Stimulated activated CD4-positive, alpha-beta T cell treated with anti-CD3 and anti-CD28 coated beads, Interleukin-2, amount 100 ng/mL, for 48 hours (primary cell): ENCODE measurements at regions not wholly inside any gene's neighbourhood (a gene's known extent, or its start where the extent isn't known, plus 50 kb on each side); places are given as distances from the start of the nearest gene placed in this dataset.
"Not testable (repeated sequence)": the region's sequence is repeated elsewhere in the genome, so short reads cannot be mapped to it uniquely, and the experiment has no call there.

Experiments
- DNase-seq, 2 donors: peaks; one replicate each; pipeline ENCODE4 v3.0.0-alpha.2; 2020

DNA sequence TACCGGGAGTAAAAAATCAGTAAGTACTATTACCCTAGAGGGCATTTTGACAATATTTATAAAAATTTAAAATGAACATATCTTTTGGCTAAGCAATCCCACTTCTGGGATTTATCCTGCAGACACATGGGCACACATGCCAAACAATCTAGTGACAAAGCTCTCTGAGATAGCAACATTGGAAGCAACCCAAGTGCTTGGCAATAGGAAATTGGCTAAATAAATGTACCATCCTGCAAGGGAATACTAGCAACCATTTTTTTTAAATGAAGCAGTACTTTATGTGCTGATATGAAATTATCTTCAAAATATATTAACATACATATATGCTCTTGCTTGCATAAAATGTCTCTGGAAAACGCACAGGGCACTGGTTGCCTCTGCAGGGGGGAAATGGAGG is 133.8 kb downstream of the SNX5 start:
- no peak for DNase-seq

DNA sequence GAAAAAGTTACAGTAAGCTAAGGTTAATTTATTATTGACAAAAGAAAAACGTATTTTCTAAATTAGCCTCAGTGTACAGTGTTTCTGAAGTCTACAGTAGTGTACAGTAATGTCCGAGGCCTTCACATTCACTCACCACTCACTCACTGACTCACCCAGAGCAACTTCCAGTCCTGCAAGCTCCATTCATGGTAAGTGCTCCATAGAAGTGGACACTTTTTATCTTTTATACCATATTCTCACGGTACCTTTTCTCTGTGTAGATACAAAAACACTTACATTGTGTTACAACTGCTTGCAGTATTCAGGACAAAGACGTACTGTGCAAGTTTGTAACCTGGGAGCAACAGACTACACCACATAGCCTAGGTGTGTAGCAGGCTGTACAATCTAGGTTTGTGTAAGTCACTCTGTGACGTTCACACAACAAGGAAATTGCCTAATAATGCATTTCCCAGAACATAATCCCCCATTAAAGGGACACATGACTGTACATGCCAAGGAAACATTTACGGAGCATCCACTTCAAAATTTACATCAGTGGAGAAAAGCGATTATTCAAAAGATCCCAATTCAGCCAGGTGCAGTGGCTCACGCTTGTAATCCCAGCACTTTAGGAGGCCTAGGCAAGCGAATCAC is 133.4 kb downstream of the BANF2 start:
- DNase-seq: no peak

DNA sequence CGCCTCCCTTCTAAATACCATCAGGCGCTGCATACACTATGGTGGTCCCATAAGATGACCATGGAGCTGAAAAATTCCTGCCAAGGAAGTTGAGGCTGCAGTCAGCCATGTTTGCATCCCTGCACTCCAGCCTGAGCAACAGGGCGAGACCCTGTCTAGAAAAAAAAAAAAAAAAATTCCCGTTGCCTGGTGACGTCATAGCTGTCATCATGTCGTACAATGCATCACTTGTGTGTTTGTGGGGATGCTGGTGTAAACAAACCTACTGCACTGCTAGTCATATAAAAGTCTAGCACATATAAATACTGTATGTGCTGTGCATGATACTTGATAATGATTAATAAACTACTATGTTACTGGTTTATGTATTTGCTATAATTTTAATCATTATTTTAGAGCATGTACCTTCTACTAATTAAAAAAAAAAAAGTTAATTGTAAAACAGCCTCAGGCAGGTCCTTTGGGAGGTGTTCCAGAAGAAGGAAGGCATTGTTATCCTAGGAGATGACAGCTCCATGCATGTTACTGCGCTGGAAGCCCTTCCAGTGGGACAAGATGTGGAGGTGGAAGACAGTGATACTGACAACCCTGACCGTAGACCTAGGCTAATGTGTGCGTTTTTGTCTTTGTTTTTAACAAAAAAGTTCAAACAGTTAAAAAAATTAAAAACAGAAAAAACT is 132.6 kb downstream of the BANF2 start:
- no peak for DNase-seq

DNA sequence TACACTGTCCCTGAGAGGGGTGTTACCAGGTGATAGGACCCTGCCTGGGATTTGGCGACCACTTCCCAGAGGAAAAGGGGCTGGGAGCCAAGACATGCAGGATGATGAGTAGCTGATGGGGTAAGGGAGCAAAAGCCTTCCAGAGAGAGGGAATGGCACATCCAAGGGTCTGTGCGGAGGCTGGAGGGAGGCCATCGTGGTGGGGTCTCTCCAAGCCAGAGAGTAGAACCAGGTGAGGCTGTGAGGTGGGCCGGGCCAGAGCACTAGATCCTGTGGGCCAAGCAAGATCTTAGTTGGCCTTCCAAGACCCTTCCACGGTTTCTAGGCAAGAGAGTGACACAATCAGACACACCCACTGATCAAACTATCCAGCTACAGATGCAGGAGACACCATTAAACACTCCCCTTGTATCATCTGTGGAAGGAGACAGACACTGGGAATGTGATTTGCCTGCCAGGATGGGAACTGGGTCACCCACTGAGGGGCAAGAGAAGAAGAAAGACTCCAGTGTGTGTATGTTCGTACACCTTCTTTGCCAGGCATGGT is 128.9 kb downstream of the BANF2 start:
- DNase-seq: no peak

DNA sequence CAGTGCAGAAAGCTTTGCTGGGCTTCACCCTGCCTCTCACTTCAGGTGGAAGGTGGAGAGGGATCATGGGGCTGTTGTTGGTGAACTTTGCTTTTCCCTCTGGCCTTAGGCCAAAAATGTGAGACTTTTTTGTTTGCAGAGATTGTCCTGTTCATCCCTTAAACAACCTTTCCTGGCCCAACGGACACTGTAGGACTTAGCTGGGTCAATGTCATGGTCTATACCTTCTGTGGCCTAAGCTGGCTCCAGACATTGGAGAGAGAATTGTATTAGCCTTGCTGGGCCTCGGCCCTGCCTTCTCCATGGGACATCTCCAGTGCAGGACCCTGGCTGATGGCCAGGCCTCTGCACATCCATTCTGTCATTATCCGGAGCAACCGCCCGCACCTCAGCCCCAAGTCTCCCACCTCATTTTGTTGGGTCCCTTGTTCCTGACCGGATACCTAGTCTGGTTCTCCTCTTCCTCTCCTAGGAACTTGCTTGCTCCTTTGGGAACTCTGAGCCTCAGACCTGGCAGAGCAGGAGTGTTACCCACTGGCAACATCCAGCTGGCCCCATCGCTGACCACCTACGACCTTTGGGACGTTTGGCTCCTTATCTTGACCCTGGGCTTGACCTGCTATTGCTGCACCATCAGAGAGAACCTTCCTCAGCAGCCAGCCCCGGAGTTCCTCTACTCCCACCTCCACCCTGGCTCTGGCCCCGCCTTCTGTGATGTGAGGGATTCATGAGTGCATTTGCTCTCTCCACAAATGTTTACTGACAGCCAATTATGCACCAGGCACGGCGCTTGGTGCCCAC is 128.2 kb downstream of the BANF2 start:
- DNase-seq: no peak

DNA sequence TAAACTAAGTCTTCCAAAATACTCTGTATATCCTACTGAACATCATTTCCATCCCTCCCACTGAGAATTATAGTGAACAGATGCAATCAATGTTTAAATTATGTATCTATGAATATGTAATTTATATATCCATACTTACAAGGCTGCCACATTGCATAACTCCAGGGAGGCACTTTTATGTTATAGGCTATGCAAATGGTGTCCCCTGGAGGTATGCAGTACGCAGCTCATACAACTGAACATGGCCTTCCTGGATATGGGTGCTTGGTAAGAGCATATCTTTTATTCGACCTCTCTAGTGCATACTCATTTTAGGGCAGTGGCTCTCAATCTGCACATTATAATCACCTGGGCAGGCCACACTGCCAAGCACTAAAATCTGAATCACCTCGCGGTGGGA is 127.3 kb downstream of the BANF2 start:
- no peak for DNase-seq

DNA sequence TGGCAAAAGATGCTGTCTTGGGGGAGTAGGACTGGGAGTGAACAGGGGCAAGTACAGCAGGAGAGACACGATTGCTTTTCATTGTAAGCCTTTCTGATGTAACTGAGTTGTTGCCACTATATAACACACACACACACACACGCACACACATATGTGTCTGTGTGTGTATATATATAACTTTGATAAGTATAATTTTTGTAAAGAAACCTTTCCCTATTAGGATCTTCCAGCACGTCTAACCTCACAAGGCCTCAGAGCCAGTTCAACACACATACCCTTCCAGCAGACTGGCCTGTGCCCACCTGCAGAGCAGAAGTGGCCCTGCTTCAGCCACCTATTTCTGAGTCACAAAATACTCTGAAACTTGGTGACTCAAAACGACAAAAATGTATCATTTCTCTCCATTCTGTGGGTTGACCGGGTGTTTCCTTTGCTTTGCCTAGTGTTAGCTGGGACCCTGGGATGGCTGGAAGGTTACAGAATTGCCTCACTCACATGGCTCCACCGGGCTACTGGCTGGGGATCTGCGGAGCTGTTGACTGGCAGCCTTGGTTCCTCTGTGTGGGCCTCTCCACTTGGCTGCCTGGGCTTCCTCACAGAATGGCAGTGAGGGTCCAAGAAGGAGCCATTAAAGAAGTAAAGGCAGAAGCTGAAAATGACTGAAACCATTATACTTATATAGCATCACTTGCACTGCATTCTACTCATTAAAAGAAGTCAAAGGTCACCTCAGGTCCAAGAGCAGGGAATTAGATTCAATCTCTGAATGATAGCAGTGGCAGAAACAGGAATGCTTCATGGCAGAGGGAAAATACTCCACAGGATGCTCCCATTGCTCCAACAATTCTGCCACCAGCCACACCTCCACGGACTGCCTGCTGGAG is 126.4 kb downstream of the BANF2 start:
- peak; percentile 14 to 25 for DNase-seq

DNA sequence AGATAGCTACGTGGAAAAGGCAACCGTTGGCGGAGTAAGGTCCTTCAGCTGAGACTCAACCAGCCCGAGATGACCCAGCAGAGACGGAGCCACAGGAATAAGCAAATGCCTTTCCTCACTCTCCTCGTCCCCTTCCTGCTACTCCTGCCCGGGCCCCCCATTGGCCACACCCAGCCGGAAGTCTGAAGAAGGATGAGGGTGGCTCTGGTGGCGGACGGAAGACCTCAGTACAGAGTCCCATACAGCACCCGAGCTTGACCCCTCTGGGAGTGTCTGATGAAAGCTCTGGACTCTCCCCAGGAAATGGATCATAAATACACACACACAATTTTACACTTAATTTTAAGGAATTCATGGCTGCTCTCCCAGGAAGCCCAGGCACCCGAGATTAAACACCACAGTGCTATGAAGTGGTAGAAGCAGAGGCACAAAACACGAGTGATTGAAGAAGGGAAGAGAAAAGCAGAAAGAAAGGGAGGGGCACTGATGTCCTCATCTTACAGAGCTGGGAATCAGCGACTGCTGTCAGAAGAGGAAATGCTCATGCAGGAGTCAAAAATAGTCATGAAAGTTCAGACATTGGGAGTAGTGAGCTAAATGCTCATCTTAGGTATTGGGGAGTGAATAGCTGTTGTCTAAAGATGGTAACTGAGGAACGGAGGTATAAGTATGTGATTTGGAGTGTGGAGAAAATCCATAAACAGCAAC is 125.6 kb downstream of the BANF2 start:
- DNase-seq: no peak

DNA sequence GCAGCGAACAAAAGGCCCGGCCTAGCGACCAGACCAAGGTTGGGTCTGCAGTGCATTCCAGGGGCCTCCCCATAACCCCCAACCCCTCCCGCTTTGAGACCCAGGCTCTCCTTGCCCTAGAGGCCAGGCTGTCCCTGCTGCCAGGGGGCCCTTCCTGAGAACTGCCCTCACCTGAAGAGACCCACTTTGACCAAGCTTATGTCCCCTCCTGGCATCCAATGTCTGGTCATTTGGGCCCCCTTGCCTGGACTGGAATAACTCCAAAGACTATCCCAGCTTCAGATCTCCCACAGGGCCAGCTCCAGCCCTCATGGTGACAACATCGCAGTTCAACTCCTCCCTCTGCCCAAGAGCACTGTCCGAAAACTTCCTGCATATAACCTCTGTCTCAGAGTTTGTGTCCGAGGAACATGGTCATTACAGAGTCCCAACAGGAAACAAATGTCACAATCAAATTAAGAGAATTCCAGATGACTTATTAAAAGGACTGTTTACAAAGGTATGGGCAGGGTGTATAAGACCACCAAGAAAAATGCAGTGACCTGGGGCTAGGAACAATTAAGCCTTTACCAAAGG is 125.0 kb downstream of the BANF2 start:
- no peak for DNase-seq

DNA sequence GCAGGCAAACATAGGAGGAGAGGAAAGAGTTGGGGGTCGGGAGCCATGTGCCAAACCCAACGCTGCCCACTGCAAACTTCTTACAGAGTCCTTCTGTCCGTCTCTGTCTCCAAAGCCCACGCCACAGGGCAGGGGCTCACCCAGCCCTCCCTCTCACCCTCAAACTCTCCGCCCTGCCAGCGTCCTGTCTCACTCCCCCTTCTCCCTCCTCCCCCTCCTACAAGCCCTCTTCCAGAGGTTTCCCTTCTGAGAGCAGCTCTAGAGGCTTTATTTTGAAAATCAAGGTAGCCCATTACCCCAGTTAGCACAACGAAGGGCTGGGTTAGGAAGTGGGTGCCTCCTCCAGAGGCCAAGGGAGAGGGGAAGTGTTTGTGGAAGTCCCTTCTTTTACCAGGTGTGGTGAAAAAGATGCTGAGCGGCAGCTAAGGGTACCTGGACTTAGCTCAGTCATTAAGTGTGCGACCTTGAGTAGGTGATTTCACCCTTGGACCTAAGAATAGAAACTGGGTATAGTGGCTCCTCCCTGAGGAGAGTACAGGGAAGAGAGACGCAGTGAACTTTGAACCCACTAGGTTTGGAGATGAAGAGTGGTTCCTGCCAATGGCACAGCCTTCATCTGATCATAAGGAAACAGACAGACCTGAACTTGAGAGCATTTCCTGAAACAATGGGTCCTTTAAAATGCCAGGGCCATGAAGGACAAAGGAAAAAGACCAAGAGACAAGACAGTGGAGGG is 123.8 kb downstream of the BANF2 start:
- DNase-seq: no peak

DNA sequence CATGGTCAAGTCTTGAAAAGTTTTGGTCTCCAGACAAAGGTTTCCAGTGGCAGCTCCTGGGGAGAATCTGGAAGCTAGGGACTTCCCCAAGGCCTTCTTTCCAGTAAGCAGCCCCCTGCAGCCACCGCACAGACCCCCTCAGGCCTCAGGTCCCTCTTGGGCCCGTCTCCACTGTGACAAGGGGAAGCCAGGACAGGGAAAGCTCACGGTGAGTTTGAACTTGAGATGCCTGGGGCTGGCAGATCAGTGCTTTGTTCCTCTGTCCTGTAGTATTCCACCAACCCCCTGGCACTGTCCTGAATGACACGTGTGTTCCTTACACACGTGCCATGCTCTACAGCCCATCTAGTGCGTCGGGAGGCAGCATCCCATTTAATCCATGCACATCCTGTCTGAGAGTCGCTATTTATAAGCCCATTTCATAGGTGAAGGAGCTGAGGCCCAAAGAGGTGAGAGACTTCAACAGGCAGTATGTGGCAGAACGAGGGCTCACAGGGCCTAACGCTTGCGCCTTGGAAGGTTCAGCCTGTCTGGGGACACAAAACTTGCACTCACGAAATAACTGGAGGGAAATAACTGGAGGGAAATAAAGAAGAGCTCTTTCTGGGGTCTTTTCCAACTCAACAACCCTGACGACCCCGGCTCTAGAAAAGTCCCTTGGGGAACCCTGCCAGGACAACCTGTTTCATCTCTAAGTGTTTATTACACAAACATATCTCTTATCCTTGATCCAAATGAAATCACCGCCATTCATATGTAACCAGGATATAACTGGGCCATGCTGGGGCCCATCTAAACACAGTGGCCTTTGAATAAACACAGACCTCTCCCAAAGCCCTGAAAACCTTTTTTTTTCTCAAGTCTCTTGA is 123.0 kb downstream of the BANF2 start:
- no peak for DNase-seq

DNA sequence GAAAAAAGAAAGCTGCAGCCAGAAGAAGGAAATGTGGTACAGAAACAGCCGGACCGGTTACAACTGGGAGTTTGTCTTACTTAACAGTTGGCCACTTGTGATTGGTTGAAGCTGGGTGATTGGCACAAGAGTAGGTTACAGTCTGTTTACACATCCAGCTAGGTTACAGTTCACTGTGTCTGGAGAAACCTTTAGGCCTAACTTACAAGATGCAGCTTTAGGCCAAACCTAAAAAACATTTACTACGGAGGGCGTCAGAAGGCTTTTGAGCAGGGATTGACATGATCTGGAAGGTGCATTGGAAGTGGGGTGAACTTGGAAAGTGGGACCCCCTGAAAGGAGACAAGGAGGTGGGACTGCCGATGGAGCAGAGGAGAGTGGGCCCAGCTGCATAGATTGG is 122.3 kb downstream of the BANF2 start:
- no peak for DNase-seq

DNA sequence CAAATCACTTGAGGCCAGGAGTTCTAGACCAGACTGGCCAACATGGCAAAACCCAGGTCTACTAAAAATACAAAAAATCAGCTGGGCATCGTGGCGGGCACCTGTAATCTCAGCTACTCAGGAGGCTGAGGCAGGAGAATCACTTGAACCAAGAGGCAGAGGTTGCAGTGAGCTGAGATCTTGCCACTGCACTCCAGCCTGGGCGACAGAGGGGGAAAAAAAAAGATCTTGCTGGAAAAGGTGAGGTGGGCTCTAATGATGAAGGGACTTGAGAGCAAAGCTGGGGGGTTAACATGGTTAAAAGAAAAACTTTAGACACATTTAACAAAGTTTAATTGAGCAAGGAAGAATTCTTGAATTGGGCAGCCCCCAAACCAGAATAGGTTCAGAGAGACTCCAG is 121.8 kb downstream of the BANF2 start:
- not testable (repeated sequence) for DNase-seq

DNA sequence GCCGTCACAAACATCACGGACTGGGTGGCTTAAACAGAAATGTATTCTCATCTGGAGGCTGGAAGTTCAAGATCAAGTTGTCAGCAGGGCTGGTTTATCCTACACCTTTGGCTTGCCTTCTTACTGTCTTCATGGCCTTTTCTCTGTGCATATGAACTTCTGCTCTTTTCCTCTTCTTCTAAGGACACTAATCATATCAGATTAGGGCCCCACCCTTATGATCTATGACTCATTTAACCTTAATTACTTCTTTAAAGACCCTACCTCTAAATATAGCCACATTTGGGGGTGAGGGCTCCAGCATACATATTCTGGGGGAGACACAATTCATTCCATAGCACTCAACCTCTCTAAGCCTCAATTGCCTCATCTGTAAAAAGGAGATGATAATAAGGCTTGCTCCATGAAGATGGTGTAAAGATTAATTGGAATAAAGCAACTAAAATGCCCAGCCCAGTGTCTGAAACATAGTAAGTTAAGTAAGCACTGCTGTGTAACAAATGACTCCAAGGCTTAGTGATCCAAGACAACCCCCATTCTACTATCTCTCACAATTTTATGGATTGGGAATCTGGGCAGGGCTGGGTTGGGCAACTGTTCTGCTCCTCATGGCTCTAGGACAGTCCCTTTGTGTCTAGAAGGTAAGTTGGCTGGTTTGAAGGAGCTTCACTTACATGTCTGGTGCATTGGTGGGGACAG is 119.8 kb downstream of the BANF2 start:
- DNase-seq: no peak

DNA sequence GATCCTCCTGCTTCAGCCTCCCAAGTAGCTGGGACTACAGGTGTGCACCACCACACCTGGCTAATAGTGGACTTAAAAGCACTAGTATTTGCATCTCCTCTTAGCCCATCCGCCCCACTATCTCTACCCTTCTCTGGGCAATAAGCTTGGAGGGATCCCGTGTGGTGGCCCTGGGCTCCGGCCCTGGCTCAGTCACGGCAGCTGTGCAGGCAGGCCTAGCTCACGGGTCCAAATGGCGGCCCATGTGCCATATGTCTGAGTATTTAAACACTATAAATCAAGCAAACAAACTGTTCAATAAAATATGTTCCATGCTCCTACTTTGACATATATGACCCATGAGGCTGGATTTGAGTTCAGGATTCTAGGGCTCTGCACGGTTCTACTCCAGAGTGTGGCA is 118.4 kb downstream of the BANF2 start:
- no peak for DNase-seq

DNA sequence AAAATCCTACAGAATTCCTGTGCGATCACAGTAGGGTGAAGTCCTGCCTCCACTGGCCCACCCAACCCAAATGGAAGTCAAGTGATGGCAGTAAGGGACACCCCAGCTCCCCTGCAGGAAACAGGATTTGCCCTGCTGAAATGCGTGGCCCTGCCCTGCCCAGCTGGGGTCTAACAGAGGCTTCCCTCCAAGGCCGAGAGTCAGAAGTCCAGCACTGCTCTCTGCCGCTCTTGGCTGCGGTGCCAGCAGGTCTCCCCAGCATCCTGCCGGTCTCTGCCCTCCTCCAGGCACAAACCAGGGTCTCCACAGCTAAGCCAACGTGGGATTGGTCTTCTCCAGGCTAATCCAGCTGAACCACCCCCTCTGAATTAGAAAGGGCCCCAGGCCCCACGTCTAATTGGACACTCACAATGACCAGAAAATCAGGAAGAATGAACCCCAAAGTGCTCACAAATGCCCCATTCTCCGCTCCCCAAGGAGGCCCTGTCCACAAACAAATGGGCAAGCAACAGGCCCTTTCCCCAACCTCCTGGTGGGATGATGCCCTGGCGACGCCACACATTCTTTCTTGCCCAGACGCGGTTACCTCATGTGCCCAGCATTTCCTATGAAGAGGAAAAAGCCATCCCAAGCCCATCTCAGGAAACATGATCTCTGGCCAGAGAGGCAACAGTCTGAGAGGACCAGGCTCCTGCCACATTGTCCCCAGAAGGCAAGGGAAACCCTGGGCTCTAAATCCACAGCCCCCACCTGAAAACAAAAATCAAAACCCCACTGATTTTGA is 117.2 kb downstream of the BANF2 start:
- no peak for DNase-seq

DNA sequence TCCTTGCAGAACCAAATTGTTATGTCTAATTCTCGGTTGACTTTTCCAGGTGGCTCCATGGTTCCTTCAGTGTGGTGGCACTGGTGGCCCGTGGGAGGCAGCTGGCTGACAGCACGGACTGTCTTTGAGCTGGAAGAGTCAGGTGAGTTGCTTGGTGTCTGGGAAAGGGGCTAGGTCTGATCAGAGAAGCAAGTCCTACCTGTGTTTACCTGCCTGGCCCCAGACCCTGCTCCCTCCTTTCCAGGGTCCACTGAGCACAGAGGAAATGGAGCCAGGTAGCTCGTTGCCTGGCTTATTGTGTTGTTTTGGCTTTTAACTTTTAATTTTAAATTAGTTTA is 111.8 kb downstream of the BANF2 start:
- DNase-seq: no peak

DNA sequence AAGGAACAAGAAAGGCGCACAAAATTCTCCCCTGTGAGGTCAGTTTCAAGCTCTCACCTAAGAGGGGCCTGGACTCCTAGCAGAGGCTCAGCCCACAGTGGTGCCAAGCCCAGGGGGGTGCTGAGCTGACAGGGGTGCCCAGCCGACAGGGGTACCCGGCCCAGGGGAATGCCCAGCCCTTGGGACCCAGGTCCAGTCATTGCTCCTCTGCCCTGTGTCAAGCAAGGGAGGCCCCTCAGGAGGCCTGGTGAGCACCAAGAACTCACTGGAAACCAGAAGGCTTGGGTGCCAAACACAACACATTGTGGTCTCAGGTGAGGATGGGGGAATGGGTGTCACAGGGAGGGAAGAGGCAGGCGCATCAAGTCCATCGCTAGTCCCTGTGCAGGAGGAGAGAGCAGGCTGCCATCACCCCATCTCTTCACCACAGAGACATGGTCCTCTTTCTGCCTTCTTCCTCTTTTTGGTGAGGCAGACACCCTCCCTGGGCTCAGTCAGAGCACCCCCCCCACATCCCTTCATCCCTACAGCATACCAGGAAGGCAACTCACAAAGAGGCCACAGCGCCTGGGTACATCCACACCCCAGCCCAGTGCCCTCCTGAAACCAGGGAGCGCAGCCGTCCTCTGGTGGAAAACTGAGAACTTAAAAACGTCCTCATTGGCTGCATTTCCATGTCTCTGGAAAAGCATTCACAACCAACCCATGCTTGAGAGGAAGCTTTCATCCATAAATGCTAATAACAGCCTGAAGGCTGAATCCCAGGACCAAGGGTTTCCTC is 111.3 kb downstream of the BANF2 start:
- no peak for DNase-seq
